Calu3 (cell line): ENCODE measurements at regions not wholly inside any gene's neighbourhood (a gene's known extent, or its start where the extent isn't known, plus 50 kb on each side); places are given as distances from the start of the nearest gene placed in this dataset.
A peak's percentile ranks its signal among the peaks of the same experiment; 100 is the strongest.

Experiments
- BruUV-seq: library from RNA; stranded (reverse); fragments of 400-500 nt; replicated peaks from 2 replicates; lab custom pipeline; 2021; lab: Mats Ljungman, UMichigan
- CTCF ChIA-PET: fragments of 300-600 bp; sonication (Branson Sonifier 250); formaldehyde crosslinking; loops from one replicate; lab custom pipeline; 2022; ENCODE audit warnings: antibody characterized with exemption; lab: Charles Lee
- DNase-seq: peaks from one replicate; pipeline ENCODE4 v3.0.0; 2022
- H3K27ac Mint-ChIP-seq: one replicate; pipeline ENCODE4 v1.8.0; 2022; ENCODE audit warnings: mixed read lengths; ENCODE audit not compliant: unreplicated experiment
- H3K27me3 Mint-ChIP-seq: one replicate; pipeline ENCODE4 v1.8.0; 2022; ENCODE audit warnings: mixed read lengths; ENCODE audit not compliant: unreplicated experiment
- H3K36me3 Mint-ChIP-seq: one replicate; pipeline ENCODE4 v1.8.0; 2022; ENCODE audit warnings: mild to moderate bottlenecking, moderate library complexity, mixed read lengths; ENCODE audit not compliant: insufficient read depth, unreplicated experiment
- H3K4me1 Mint-ChIP-seq: one replicate; pipeline ENCODE4 v1.8.0; 2022; ENCODE audit warnings: mild to moderate bottlenecking, low read depth, mixed read lengths; ENCODE audit not compliant: unreplicated experiment
- H3K4me3 Mint-ChIP-seq: one replicate; pipeline ENCODE4 v1.8.0; 2022; ENCODE audit warnings: mild to moderate bottlenecking, low read depth, moderate library complexity, mixed read lengths; ENCODE audit not compliant: unreplicated experiment
- H3K9me3 Mint-ChIP-seq: one replicate; pipeline ENCODE4 v1.8.0; 2022; ENCODE audit warnings: low read depth, mixed read lengths; ENCODE audit not compliant: unreplicated experiment
- intact Hi-C: fragments of 100-400 bp; cut with micrococcal nuclease; formaldehyde crosslinking; loops from one replicate; pipeline ENCODE4 v1.10.0; 2022; ENCODE audit not compliant: unreplicated experiment
- TF ChIP-seq, protein P1 (sequence below): fragments of 200-600 bp; IDR thresholded peaks from one replicate; pipeline ENCODE4 v1.8.0; 2022; ENCODE audit warnings: antibody characterized with exemption; ENCODE audit not compliant: unreplicated experiment

DNA sequence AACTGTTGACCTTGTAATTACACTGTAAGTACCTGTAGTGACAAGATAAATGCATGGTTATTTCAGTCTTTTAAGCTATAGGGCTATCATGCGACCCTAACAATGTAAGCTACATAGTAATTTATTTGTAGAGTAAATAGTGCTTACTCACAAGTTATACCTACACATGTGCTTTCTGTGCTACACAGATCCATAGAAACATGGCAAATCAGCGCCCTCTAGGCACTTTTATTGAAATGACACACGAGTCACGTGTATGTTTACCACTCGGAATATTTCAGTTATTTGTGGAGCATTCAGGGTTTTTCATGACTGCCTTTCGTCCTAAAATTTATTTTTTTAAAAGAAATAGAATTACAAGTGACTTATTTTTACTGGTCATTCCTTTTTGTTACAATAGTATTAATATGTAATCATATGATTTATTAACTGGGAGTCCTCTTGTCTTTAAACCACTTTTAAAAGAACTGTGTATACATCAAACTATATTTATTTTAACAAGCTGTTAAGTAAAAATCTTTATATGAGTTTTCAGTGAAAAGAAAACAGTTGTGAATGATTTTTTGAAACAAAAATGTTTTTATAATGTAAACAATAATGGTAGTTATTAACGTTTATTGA lies 1242.3 kb upstream of the WWC1 start:
- CTCF ChIA-PET, result interaction anchor here (0.9 to 1.2 kb wide), 2 partner anchors 283 to 517 kb away, joined by 3 read pairs; no protein-coding TSS in a partner anchor
- no peaks in the 10 kb centered on the region for H3K27me3 Mint-ChIP-seq
- no peak overlapping the region for H3K4me3 Mint-ChIP-seq

DNA sequence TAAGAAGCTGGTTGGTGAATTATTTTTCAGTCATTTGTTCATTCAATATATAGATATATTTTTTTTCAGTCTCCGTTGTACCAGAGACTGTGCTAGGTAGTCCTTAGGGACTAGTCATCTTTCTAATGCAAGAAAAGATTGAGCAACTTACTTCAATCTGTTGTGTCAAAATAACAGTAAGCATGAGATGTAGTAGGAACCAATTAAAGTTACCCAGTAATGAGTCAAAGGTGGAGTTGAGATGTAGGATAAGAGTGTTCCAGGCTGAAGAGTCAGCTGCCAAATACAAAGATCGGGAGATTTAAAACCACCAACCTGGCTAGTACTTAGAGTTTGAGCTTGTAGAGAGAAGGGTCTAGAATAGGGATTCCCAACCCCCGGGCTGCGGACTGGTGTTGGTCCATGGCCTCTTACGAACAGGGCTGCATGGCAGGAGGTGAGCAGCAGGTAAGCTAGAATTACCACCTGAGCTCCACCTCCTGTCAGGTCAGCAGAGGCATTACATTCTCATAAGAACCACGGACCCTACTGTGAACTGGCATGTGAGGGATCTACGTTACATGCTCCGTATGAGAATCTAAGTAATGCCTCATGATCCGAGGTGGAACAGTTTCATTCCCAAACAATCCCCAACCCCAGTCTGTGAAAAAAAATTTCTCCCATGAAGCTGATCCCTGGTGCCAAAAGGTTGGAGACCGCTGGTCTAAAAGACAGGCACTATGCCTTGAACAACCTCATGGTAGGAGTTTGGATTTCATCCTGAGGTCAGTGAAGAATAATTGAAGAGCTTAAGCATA lies 1241.5 kb upstream of the WWC1 start:
- Mint-ChIP-seq H3K9me3 (no peaks in the 10 kb centered on the region), H3K36me3 (no peaks in the 10 kb centered on the region), H3K27me3 (no peaks in the 10 kb centered on the region), H3K4me1 (no peaks in the 10 kb centered on the region), H3K4me3 (no peak overlapping the region), H3K27ac (no peak overlapping the region)
- intact Hi-C loops, result loop anchor here (1.0 to 10.0 kb wide), 3 partner anchors 167 to 1420 kb away; no protein-coding TSS in a partner anchor
- CTCF ChIA-PET, result no interaction called here
- no TSS peak for BruUV-seq
- TF ChIP-seq, protein P1, sequence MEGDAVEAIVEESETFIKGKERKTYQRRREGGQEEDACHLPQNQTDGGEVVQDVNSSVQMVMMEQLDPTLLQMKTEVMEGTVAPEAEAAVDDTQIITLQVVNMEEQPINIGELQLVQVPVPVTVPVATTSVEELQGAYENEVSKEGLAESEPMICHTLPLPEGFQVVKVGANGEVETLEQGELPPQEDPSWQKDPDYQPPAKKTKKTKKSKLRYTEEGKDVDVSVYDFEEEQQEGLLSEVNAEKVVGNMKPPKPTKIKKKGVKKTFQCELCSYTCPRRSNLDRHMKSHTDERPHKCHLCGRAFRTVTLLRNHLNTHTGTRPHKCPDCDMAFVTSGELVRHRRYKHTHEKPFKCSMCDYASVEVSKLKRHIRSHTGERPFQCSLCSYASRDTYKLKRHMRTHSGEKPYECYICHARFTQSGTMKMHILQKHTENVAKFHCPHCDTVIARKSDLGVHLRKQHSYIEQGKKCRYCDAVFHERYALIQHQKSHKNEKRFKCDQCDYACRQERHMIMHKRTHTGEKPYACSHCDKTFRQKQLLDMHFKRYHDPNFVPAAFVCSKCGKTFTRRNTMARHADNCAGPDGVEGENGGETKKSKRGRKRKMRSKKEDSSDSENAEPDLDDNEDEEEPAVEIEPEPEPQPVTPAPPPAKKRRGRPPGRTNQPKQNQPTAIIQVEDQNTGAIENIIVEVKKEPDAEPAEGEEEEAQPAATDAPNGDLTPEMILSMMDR, result no peak
- DNase-seq, result no peak

More for the DNA sequence above, 1242.3 kb upstream of the WWC1 start:
- TF ChIP-seq, protein P1, result peak; percentile 51
- DNase-seq, result peak; percentile 60
- intact Hi-C loops, result loop anchor here (1.0 to 10.0 kb wide), 3 partner anchors 168 to 1419 kb away; no protein-coding TSS in a partner anchor
- Mint-ChIP-seq H3K27ac (no peak overlapping the region), H3K36me3 (no peaks in the 10 kb centered on the region), H3K9me3 (no peaks in the 10 kb centered on the region), H3K4me1 (no peaks in the 10 kb centered on the region)
- BruUV-seq, result no TSS peak

DNA sequence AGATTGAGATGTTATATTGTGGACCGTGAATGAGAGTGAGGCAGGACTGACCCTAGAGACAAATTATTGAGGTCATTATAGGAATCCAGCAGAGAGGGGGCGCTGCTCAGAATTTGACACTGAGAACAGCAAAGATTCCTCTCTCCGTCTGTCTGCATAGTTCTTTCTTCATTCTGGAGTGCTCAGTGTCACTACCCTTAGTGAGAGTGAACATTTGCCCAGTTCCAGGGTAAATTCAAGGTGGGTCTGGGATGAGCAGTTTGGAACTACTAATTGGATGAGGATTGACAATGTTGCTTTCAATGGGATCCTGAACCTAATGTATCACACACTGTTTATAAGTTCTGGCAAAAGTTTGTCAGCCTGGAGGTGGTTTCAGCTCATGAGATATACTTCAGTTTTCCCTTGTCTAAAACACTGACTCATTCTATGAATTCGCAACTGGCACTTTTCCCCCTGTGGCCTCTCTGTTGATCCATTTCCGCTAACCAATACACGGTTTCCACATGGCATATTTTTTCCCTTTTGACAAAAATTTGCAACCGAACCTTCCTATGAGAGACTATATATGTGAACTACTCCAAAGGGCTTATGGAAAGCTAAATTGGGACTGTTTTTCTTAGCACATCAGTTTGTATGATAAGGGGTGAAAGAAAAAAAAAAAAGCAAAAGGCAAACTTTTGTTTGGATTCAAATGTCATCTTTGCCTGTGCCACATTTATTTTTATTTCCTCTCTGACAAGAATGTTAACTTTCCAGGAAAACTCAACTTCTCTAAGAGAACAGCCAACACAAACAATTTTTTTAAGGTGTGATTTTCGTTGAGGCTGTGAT lies 1240.7 kb upstream of the WWC1 start:
- no peaks in the 10 kb centered on the region for H3K27me3 Mint-ChIP-seq
- H3K4me3 Mint-ChIP-seq, result no peak overlapping the region
- intact Hi-C loops, result no loop called here
- H3K27ac Mint-ChIP-seq, result no peak overlapping the region
- H3K9me3 Mint-ChIP-seq, result no peaks in the 10 kb centered on the region
- CTCF ChIA-PET, result no interaction called here
- H3K36me3 Mint-ChIP-seq, result no peaks in the 10 kb centered on the region
- BruUV-seq, result no TSS peak
- no peak for DNase-seq
- no peaks in the 10 kb centered on the region for H3K4me1 Mint-ChIP-seq
- TF ChIP-seq, protein P1, result no peak

DNA sequence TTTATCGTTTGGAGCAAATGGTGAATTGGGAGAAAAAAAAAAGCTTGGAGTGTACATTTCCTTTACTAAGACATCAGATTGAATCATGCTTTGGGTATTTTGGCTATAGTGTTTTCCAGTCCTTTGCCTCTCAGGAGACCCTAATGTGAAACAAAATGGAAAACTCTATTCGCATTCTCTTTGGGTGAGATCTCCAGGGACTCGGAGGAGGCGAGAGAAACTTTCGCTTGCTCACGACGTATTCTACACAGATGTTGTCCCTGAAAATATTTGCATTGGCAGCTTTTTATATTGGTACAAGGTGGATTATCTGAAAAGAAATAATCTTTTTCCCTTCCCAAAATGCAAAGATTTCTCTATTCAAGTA lies 1240.1 kb upstream of the WWC1 start:
- intact Hi-C loops, result no loop called here
- no peaks in the 10 kb centered on the region for H3K36me3 Mint-ChIP-seq
- DNase-seq, result no peak
- no peak overlapping the region for H3K4me3 Mint-ChIP-seq
- CTCF ChIA-PET, result no interaction called here
- H3K27ac Mint-ChIP-seq, result no peak overlapping the region
- no peaks in the 10 kb centered on the region for H3K27me3 Mint-ChIP-seq
- TF ChIP-seq, protein P1, result no peak
- no TSS peak for BruUV-seq
- H3K4me1 Mint-ChIP-seq, result no peaks in the 10 kb centered on the region
- H3K9me3 Mint-ChIP-seq, result no peaks in the 10 kb centered on the region
